ENCODE measurements at regions not wholly inside any gene's neighbourhood (a gene's known extent, or its start where the extent isn't known, plus 50 kb on each side); places are given as distances from the start of the nearest gene placed in this dataset.

DNA sequence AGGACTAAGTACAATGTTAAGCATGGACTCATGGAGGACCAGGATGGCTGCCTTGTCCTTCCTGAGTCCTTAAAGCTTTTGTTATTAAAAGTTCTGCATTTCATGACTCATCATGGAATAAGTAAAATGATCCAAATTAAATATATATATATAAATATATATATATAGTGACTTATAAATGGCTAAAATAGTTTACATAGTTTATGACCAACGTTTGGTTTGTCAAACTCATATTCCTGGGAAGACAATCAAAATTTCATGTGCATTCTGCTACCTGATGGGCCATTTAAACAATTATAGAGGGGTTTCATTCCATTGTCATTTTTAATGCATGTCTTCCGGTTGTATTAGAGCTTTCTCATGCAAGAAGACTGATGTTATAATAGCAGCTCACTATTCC, 1190.7 kb downstream of the FSCB start:
- BruUV-seq (replicated peaks), result no TSS peak
- no peak overlapping the region for H3K4me3 ChIP-seq (replicated peaks in 1 of 3; ENCODE audit: insufficient read depth in 1 of 3, low read depth in 2 of 3, low read length in 3 of 3)
- WGBS (ENCODE audit: low lambda C conversion rate), result 1% methylated on average over 2 of the region's 2 CpGs
- H2AFZ ChIP-seq (ENCODE audit: low read length), result no peak overlapping the region
- in situ Hi-C loops (cut with HindIII; ENCODE audit: extremely low pct_ligation_motif_present, low pct_unique_long_range_greater_than_20kb), result no loop called here
- ATAC-seq (no peak), DNase-seq (ENCODE audit: low spot score) (no peak), FAIRE-seq (no peak)
- no peak overlapping the region for H3K4me2 ChIP-seq (ENCODE audit: low read depth, low read length)
- no peaks in the 10 kb centered on the region for H3K27me3 ChIP-seq (ENCODE audit: control insufficient read depth in 1 of 2, insufficient read depth in 2 of 2, low read length in 2 of 2)
- POLR2A ChIA-PET, result no interaction called here
- no peaks in the 10 kb centered on the region for H4K20me1 ChIP-seq (ENCODE audit: insufficient read depth, low read length)
- H3K9ac ChIP-seq (ENCODE audit: insufficient read depth, low read depth, low read length), result no peak overlapping the region
- no peaks in the 10 kb centered on the region for H3K36me3 ChIP-seq (replicated peaks in 1 of 2; ENCODE audit: control insufficient read depth in 1 of 2, insufficient read depth in 2 of 2, low read length in 2 of 2)
- intact Hi-C loops (cut with micrococcal nuclease; ENCODE audit: unreplicated experiment), result no loop called here
- CTCF ChIA-PET (ENCODE audit: low intra/inter-chr PET ratio, low total read pairs), result no interaction called here
- no peaks in the 10 kb centered on the region for H3K79me2 ChIP-seq (ENCODE audit: insufficient read depth, low read length)
- no peaks in the 10 kb centered on the region for H3K4me1 ChIP-seq (ENCODE audit: insufficient read depth, low read length)
- no peak for TF ChIP-seq HOXA7 (CRISPR knock-in tag; IDR thresholded peaks at IDR 0.05)
- no peak for TF ChIP-seq HOXA3 (CRISPR knock-in tag; IDR thresholded peaks at IDR 0.05)
- no peak for TF ChIP-seq ARNT2 (CRISPR knock-in tag; IDR thresholded peaks at IDR 0.05; ENCODE audit: low read depth)
- no peak for TF ChIP-seq ZNF263 (CRISPR knock-in tag; IDR thresholded peaks at IDR 0.05)
- TF ChIP-seq ZFP36L2 (CRISPR knock-in tag; IDR thresholded peaks at IDR 0.05), result no peak
- no peak for TF ChIP-seq KLF16 (CRISPR knock-in tag; IDR thresholded peaks at IDR 0.05)
- TF ChIP-seq AGO1 (IDR thresholded peaks at IDR 0.05; ENCODE audit: low read depth, low read length, poor library complexity, severe bottlenecking), result no peak
- no peak for TF ChIP-seq RARG (CRISPR knock-in tag; IDR thresholded peaks at IDR 0.05; ENCODE audit: low read depth)
- H3K27ac ChIP-seq (ENCODE audit: extremely low read length, insufficient read depth, low read length), result no peak overlapping the region
- H3K9me3 ChIP-seq (ENCODE audit: low read length), result peaks cover 89% of the 10 kb centered on the region

DNA sequence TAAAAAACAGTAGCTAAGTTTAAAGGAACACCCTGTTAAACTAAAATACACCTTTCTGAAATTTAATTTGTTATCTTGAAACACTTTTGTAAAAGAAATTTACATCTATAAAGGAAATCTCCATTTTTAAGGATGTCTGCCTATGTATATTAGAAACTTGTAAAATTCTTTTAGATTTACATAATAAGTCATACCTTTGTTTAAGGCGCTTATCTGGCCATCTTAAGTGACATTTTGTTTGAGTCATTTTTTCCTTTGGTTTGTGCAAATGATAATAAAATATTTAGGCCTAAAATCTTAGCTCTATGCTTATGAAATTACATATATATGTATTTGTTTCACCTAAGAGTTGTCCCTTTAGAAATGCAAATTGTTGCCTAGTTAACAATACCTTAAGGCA, 1193.4 kb downstream of the FSCB start:
- no peak overlapping the region for H3K9ac ChIP-seq (ENCODE audit: insufficient read depth, low read depth, low read length)
- no peaks in the 10 kb centered on the region for H3K4me1 ChIP-seq (ENCODE audit: insufficient read depth, low read length)
- no peak overlapping the region for H2AFZ ChIP-seq (ENCODE audit: low read length)
- ATAC-seq, result no peak
- H3K27me3 ChIP-seq (ENCODE audit: control insufficient read depth in 1 of 2, insufficient read depth in 2 of 2, low read length in 2 of 2), result no peaks in the 10 kb centered on the region
- H3K27ac ChIP-seq (ENCODE audit: extremely low read length, insufficient read depth, low read length), result no peak overlapping the region
- ChIA-PET CTCF (ENCODE audit: low intra/inter-chr PET ratio, low total read pairs) (no interaction called here), POLR2A (no interaction called here)
- H3K79me2 ChIP-seq (ENCODE audit: insufficient read depth, low read length), result no peaks in the 10 kb centered on the region
- no peak for DNase-seq (ENCODE audit: low spot score)
- no peak for FAIRE-seq
- under 1% methylated on average over 1 of the region's 1 CpG for WGBS (ENCODE audit: low lambda C conversion rate)
- intact Hi-C loops (cut with micrococcal nuclease; ENCODE audit: unreplicated experiment) (no loop called here), in situ Hi-C loops (cut with HindIII; ENCODE audit: extremely low pct_ligation_motif_present, low pct_unique_long_range_greater_than_20kb) (no loop called here)
- no peak overlapping the region for H3K4me3 ChIP-seq (replicated peaks in 1 of 3; ENCODE audit: insufficient read depth in 1 of 3, low read depth in 2 of 3, low read length in 3 of 3)
- H3K4me2 ChIP-seq (ENCODE audit: low read depth, low read length), result no peak overlapping the region
- no peaks in the 10 kb centered on the region for H3K36me3 ChIP-seq (replicated peaks in 1 of 2; ENCODE audit: control insufficient read depth in 1 of 2, insufficient read depth in 2 of 2, low read length in 2 of 2)
- H3K9me3 ChIP-seq (ENCODE audit: low read length), result peaks cover 94% of the 10 kb centered on the region
- no TSS peak for BruUV-seq (replicated peaks)
- H4K20me1 ChIP-seq (ENCODE audit: insufficient read depth, low read length), result no peaks in the 10 kb centered on the region
- TF ChIP-seq ZFYVE20 (CRISPR knock-in tag; IDR thresholded peaks at IDR 0.05; ENCODE audit: borderline replicate concordance, low read depth) (no peak), ZNF691 (CRISPR knock-in tag; IDR thresholded peaks at IDR 0.05; ENCODE audit: borderline replicate concordance, low read depth) (no peak), ZNF124 (CRISPR knock-in tag; IDR thresholded peaks at IDR 0.05) (no peak), USF2 (IDR thresholded peaks at IDR 0.05; ENCODE audit: low read depth, low read length) (no peak), USF2 (CRISPR knock-in tag; IDR thresholded peaks at IDR 0.05; ENCODE audit: borderline replicate concordance) (no peak), ZNF775 (CRISPR knock-in tag; IDR thresholded peaks at IDR 0.05; ENCODE audit: borderline replicate concordance) (no peak)
- TF ChIP-seq, protein P1, sequence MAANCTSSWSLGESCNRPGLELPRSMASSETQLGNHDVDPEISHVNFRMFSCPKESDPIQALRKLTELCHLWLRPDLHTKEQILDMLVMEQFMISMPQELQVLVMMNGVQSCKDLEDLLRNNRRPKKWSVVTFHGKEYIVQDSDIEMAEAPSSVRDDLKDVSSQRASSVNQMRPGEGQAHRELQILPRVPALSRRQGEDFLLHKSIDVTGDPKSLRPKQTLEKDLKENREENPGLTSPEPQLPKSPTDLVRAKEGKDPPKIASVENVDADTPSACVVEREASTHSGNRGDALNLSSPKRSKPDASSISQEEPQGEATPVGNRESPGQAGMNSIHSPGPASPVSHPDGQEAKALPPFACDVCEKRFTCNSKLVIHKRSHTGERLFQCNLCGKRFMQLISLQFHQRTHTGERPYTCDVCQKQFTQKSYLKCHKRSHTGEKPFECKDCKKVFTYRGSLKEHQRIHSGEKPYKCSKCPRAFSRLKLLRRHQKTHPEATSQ (CRISPR knock-in tag; IDR thresholded peaks at IDR 0.05; ENCODE audit: borderline replicate concordance), result no peak
